H1 (cell line): ENCODE measurements at regions not wholly inside any gene's neighbourhood (a gene's known extent, or its start where the extent isn't known, plus 50 kb on each side); places are given as distances from the start of the nearest gene placed in this dataset.

Source experiments
- CTCF ChIA-PET: fragments of 300-600 bp; sonication (Branson Sonifier 250); formaldehyde crosslinking; loops from one replicate; lab custom pipeline; 2021; ENCODE audit not compliant: partially characterized antibody; lab: Charles Lee
- POLR2A ChIA-PET: fragments of 300-600 bp; sonication (Branson Sonifier 250); formaldehyde crosslinking; loops from one replicate; lab custom pipeline; 2021; ENCODE audit warnings: inconsistent platforms; ENCODE audit not compliant: partially characterized antibody; lab: Charles Lee
- DNase-seq, 2 experiments: peaks; one replicate each; pipeline versions ENCODE4 v3.0.0 to v3.0.0-alpha.2; 2010 to 2022; ENCODE audit warnings: low spot score in 2 of 2, low read depth in 1 of 2, mixed read lengths in 1 of 2
- FAIRE-seq: peaks from 2 replicates; lab custom pipeline; 2011; peaks lifted over from hg19 to GRCh38; lab: Jason Lieb, UNC
- H2AFZ ChIP-seq: 2 replicates; pipeline ENCODE4 v1.8.1; 2012; ENCODE audit warnings: low read length, inconsistent platforms
- H2AK5ac ChIP-seq: 2 replicates; pipeline ENCODE4 v1.6.1; 2013; ENCODE audit warnings: low read depth, low read length
- H2BK120ac ChIP-seq: replicated peaks from 2 replicates; pipeline ENCODE3; 2013; ENCODE audit warnings: low read depth, low read length, inconsistent platforms
- H2BK12ac ChIP-seq: 2 replicates; pipeline ENCODE4 v1.6.1; 2013; ENCODE audit warnings: low read depth, low read length
- H2BK15ac ChIP-seq: 2 replicates; pipeline ENCODE4 v1.6.1; 2013; ENCODE audit warnings: low read length
- H2BK20ac ChIP-seq: 2 replicates; pipeline ENCODE4 v1.6.1; 2013; ENCODE audit warnings: low read length
- H2BK5ac ChIP-seq: 2 replicates; pipeline ENCODE4 v1.6.1; 2013; ENCODE audit warnings: low read depth, low read length
- H3K14ac ChIP-seq: 2 replicates; pipeline ENCODE4 v1.6.1; 2013; ENCODE audit warnings: inconsistent platforms; ENCODE audit not compliant: insufficient read length
- H3K18ac ChIP-seq: 2 replicates; pipeline ENCODE4 v1.6.1; 2013; ENCODE audit warnings: low read length; ENCODE audit errors: extremely low read depth
- H3K23ac ChIP-seq: 2 replicates; pipeline ENCODE4 v1.6.1; 2013; ENCODE audit warnings: inconsistent platforms; ENCODE audit not compliant: insufficient read length
- H3K23me2 ChIP-seq: 2 replicates; pipeline ENCODE4 v1.6.1; 2013; ENCODE audit warnings: low read depth, low read length
- H3K27ac ChIP-seq: 2 replicates; pipeline ENCODE4 v1.6.1; 2011; ENCODE audit warnings: low read depth, low read length, inconsistent platforms
- H3K27me3 ChIP-seq, 4 experiments: replicated peaks in 1 of 4; 1 replicate in 1 of 4; 2 replicates in 3 of 4; pipeline versions ENCODE4 v1.6.1 to v1.8.1; 2011 to 2013; ENCODE audit warnings: low read length in 3 of 4, mild to moderate bottlenecking in 3 of 4, inconsistent platforms in 2 of 4, mixed read lengths in 2 of 4, moderate library complexity in 1 of 4; ENCODE audit not compliant: control insufficient read depth in 3 of 4, insufficient read depth in 3 of 4; ENCODE audit errors: extremely low read depth in 1 of 4
- H3K36me3 ChIP-seq, 4 experiments: 2 replicates each; pipeline versions ENCODE4 v1.6.1 to v1.8.1; 2011 to 2013; ENCODE audit warnings: mild to moderate bottlenecking in 4 of 4, low read length in 3 of 4, moderate library complexity in 2 of 4, control low read depth in 1 of 4, inconsistent platforms in 1 of 4; ENCODE audit not compliant: insufficient read depth in 4 of 4, control insufficient read depth in 2 of 4
- H3K4ac ChIP-seq: replicated peaks from 2 replicates; pipeline ENCODE3; 2013; ENCODE audit warnings: low read length, low read depth, mixed read lengths, inconsistent platforms; ENCODE audit not compliant: insufficient read length
- H3K4me1 ChIP-seq, 4 experiments: replicated peaks in 1 of 4; 1 replicate in 1 of 4; 2 replicates in 3 of 4; pipeline versions ENCODE4 v1.6.1 to v1.8.1; 2011 to 2013; ENCODE audit warnings: low read length in 3 of 4, inconsistent platforms in 2 of 4, mixed read lengths in 1 of 4; ENCODE audit not compliant: insufficient read depth in 4 of 4, control insufficient read depth in 3 of 4
- H3K4me2 ChIP-seq, 2 experiments: 2 replicates each; pipeline versions ENCODE4 v1.6.1 to v1.8.1; 2011 to 2013; ENCODE audit warnings: low read depth in 2 of 2, low read length in 2 of 2, control low read depth in 1 of 2, inconsistent platforms in 1 of 2, mild to moderate bottlenecking in 1 of 2; ENCODE audit not compliant: insufficient read depth in 1 of 2
- H3K4me3 ChIP-seq, 4 experiments: fragments of 200-600, 300-600 bp in 1 of 4; sonication (generic), shearing (Covaris generic), sonication (Bioruptor Twin) in 1 of 4; 2 replicates each; pipeline versions ENCODE4 v1.5.1 to v1.8.1; 2011 to 2016; ENCODE audit warnings: low read length in 4 of 4, low read depth in 3 of 4, control low read depth in 2 of 4, inconsistent platforms in 2 of 4, mild to moderate bottlenecking in 2 of 4, mixed read lengths in 1 of 4, moderate library complexity in 1 of 4; ENCODE audit not compliant: insufficient read depth in 2 of 4; ENCODE audit errors: extremely low read depth in 1 of 4
- H3K56ac ChIP-seq: replicated peaks from 2 replicates; pipeline ENCODE3; 2013; ENCODE audit warnings: low read depth, mild to moderate bottlenecking, mixed read lengths, low read length, inconsistent platforms; ENCODE audit not compliant: insufficient read length
- H3K79me1 ChIP-seq: 2 replicates; pipeline ENCODE4 v1.6.1; 2013; ENCODE audit warnings: low read depth, low read length, control low read depth
- H3K79me2 ChIP-seq, 2 experiments: 2 replicates each; pipeline versions ENCODE4 v1.6.1 to v1.8.1; 2012 to 2013; ENCODE audit warnings: low read length in 2 of 2, mild to moderate bottlenecking in 2 of 2, inconsistent platforms in 1 of 2; ENCODE audit not compliant: insufficient read depth in 2 of 2, control insufficient read depth in 1 of 2
- H3K9ac ChIP-seq, 4 experiments: replicated peaks in 1 of 4; 1 replicate in 1 of 4; 2 replicates in 3 of 4; pipeline versions ENCODE4 v1.6.1 to v1.8.1; 2011 to 2013; ENCODE audit warnings: low read depth in 3 of 4, low read length in 3 of 4, control low read depth in 2 of 4, mild to moderate bottlenecking in 2 of 4, moderate library complexity in 2 of 4, inconsistent platforms in 1 of 4; ENCODE audit errors: extremely low read depth in 1 of 4
- H3K9me3 ChIP-seq, 2 experiments: 2 replicates each; pipeline versions ENCODE4 v1.6.1 to v1.8.1; 2012 to 2013; ENCODE audit warnings: mild to moderate bottlenecking in 2 of 2, moderate library complexity in 2 of 2, control low read depth in 1 of 2, inconsistent platforms in 1 of 2, low read depth in 1 of 2, low read length in 1 of 2, mixed read lengths in 1 of 2; ENCODE audit not compliant: insufficient read depth in 2 of 2
- H4K20me1 ChIP-seq, 2 experiments: replicated peaks in 1 of 2; 2 replicates each; pipeline versions ENCODE3 to v1.8.1; 2011 to 2013; ENCODE audit warnings: inconsistent platforms in 2 of 2, low read length in 2 of 2, mild to moderate bottlenecking in 1 of 2; ENCODE audit not compliant: insufficient read depth in 2 of 2, control insufficient read depth in 1 of 2
- H4K5ac ChIP-seq: 2 replicates; pipeline ENCODE4 v1.6.1; 2013; ENCODE audit warnings: low read length, low read depth, mixed read lengths, inconsistent platforms; ENCODE audit not compliant: insufficient read length
- H4K8ac ChIP-seq: 2 replicates; pipeline ENCODE4 v1.8.0; 2013; ENCODE audit warnings: mild to moderate bottlenecking, moderate library complexity, low read length, inconsistent platforms; ENCODE audit not compliant: insufficient read depth; ENCODE audit errors: extremely low read depth
- H4K91ac ChIP-seq: replicated peaks from 2 replicates; pipeline ENCODE3; 2013; ENCODE audit warnings: low read length, mixed read lengths, inconsistent platforms; ENCODE audit not compliant: insufficient read length
- ATF2 ChIP-seq: IDR thresholded peaks from 2 replicates; pipeline ENCODE4 v1.6.1; 2012; ENCODE audit warnings: low read length, inconsistent platforms
- CBX8 ChIP-seq: fragments of 300-800, 300-1000 bp; sonication (generic); IDR thresholded peaks from 2 replicates; pipeline ENCODE4 v1.7.1; 2016; ENCODE audit warnings: low read depth, low read length, borderline replicate concordance
- CHD1 ChIP-seq: IDR thresholded peaks from 2 replicates; pipeline ENCODE4 v1.6.1; 2012; ENCODE audit warnings: low read depth, low read length, improper control_type of control experiment
- KDM1A ChIP-seq: fragments of 200-600, 300-600 bp; sonication (generic); IDR thresholded peaks from 2 replicates; pipeline ENCODE4 v1.7.1; 2016; ENCODE audit warnings: mild to moderate bottlenecking, low read length, borderline replicate concordance
- SAP30 ChIP-seq: fragments of 300-600 bp; sonication (generic); IDR thresholded peaks from 2 replicates; pipeline ENCODE4 v1.7.1; 2012; ENCODE audit warnings: low read length, moderate library complexity, mild to moderate bottlenecking, inconsistent platforms; ENCODE audit not compliant: insufficient read depth, insufficient replicate concordance
- SIX5 ChIP-seq: IDR thresholded peaks from 2 replicates; pipeline ENCODE4 v1.6.1; 2011; ENCODE audit warnings: mild to moderate bottlenecking, low read depth, low read length
- TBP ChIP-seq: IDR thresholded peaks from 2 replicates; pipeline ENCODE4 v1.6.1; 2011; ENCODE audit warnings: low read depth, low read length, improper control_type of control experiment
- YY1 ChIP-seq: IDR thresholded peaks from 2 replicates; pipeline ENCODE4 v1.6.1; 2011; ENCODE audit warnings: low read depth, mild to moderate bottlenecking, low read length
- WGBS, 2 experiments: shearing (Covaris generic) in 1 of 2; methylation state at CpG; one replicate each; pipeline versions ENCODE4 v1.1.6 to v1.1.7; 2013 to 2015; ENCODE audit warnings: low lambda C conversion rate in 2 of 2, mixed read lengths in 2 of 2, inconsistent platforms in 1 of 2, low coverage in 1 of 2, missing lambda C conversion rate in 1 of 2; ENCODE audit not compliant: insufficient replicate concordance in 2 of 2, insufficient coverage in 1 of 2, insufficient read length in 1 of 2; ENCODE audit errors: extremely low coverage in 1 of 2, missing lambda C conversion rate in 1 of 2; 5-methylcytosine and 5-hydroxymethylcytosine counted together

GRCh38 chr11:91952056-91952455 lies 272.6 kb upstream of the FAT3 start:
- no peak overlapping the region for H2BK5ac ChIP-seq
- H3K27me3 ChIP-seq, result no peaks in the 10 kb centered on the region
- H3K23ac ChIP-seq, result no peak overlapping the region
- no peaks in the 10 kb centered on the region for H3K23me2 ChIP-seq
- no peak overlapping the region for H3K4ac ChIP-seq
- no peak overlapping the region for H3K4me2 ChIP-seq
- H3K79me1 ChIP-seq, result no peaks in the 10 kb centered on the region
- H2AK5ac ChIP-seq, result no peak overlapping the region
- TF ChIP-seq ATF2 (no peak), CBX8 (no peak), YY1 (no peak), CHD1 (no peak), SIX5 (no peak), KDM1A (no peak), TBP (no peak), SAP30 (no peak)
- no peak overlapping the region for H2BK15ac ChIP-seq
- CTCF ChIA-PET, result no interaction called here
- DNase-seq (no peak), FAIRE-seq (no peak)
- 94% methylated on average over 5 of the region's 5 CpGs; no CpG with 5 or more reads in 1 of the 2 experiments for WGBS, 2 experiments
- H3K9ac ChIP-seq, result no peak overlapping the region
- H3K4me3 ChIP-seq, result no peak overlapping the region
- H3K56ac ChIP-seq, result no peak overlapping the region
- H3K36me3 ChIP-seq, result no peaks in the 10 kb centered on the region
- no peaks in the 10 kb centered on the region for H3K4me1 ChIP-seq
- no peaks in the 10 kb centered on the region for H3K79me2 ChIP-seq
- H4K20me1 ChIP-seq, result no peaks in the 10 kb centered on the region
- H3K9me3 ChIP-seq, result no peaks in the 10 kb centered on the region
- no peak overlapping the region for H2BK120ac ChIP-seq
- H4K8ac ChIP-seq, result no peak overlapping the region
- H4K91ac ChIP-seq, result no peak overlapping the region
- H3K27ac ChIP-seq, result no peak overlapping the region
- POLR2A ChIA-PET, result no interaction called here
- no peak overlapping the region for H4K5ac ChIP-seq
- H2AFZ ChIP-seq, result no peak overlapping the region
- no peak overlapping the region for H3K14ac ChIP-seq
- H3K18ac ChIP-seq, result no peak overlapping the region
- H2BK20ac ChIP-seq, result no peak overlapping the region
- no peak overlapping the region for H2BK12ac ChIP-seq
